ENCODE measurements at regions not wholly inside any gene's neighbourhood (a gene's known extent, or its start where the extent isn't known, plus 50 kb on each side); places are given as distances from the start of the nearest gene placed in this dataset.
A peak's percentile ranks its signal among the peaks of the same experiment; 100 is the strongest.
"Not testable (repeated sequence)": the region's sequence is repeated elsewhere in the genome, so short reads cannot be mapped to it uniquely, and the experiment has no call there.

- DNase-seq: peak; percentile 52
Measured at GRCh38 chr18:39611381-39612100, 2045.9 kb upstream of the CELF4 start.

DNA sequence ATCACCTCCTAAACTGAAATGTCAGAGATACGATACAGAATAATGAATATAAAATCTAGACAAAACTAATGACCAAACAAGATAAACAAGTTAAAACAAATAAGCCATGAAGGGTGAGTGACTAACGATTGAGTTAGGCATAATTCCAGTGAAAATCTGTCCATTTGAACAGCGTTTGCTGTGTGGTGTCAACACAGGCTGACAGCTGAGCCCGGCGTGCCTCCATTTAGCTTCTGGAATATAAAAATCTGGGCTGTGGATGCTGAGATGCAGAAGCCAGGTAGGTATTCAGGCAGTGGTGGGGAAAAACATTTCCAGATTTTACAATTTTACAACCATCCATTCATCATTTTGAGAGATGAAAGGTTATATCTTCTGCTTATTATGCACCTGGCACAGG, 2041.4 kb upstream of the CELF4 start:
- DNase-seq: no peak

- DNase-seq: peak; percentile 20
Measured at GRCh38 chr18:39604836-39605235, 2039.2 kb upstream of the CELF4 start.

- DNase-seq: no peak
Measured at GRCh38 chr18:39602131-39602530, 2036.5 kb upstream of the CELF4 start.

- DNase-seq: no peak
Measured at GRCh38 chr18:39600894-39601293, 2035.3 kb upstream of the CELF4 start.

DNA sequence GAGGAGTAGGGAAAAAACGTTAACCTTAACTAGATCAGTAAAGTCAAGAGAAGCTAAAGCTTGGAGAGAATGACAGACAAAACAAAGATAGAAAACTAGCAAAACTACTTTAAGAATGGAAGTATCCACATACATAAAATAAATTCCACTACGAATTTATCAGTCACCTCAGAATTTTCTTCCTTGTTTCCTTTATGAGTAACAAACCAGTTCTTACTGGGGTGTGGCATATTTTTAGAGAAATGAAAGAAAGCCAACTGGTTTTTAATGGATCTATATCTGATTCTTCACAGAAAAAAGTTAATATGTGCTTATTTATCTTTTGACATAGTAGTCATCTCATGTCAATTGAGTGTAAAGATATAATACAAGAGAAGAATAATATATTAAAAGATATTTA, 2033.7 kb upstream of the CELF4 start:
- DNase-seq: no peak

- no peak for DNase-seq
Measured at GRCh38 chr18:39596891-39597290, 2031.3 kb upstream of the CELF4 start.

GRCh38 chr18:39596221-39596620, 2030.6 kb upstream of the CELF4 start:
- DNase-seq: no peak

GRCh38 chr18:39594206-39594605, 2028.6 kb upstream of the CELF4 start:
- no peak for DNase-seq

- DNase-seq: no peak
Measured at GRCh38 chr18:39591649-39592048, 2026.1 kb upstream of the CELF4 start.

- no peak for DNase-seq
Measured at GRCh38 chr18:39589496-39589895, 2023.9 kb upstream of the CELF4 start.

DNA sequence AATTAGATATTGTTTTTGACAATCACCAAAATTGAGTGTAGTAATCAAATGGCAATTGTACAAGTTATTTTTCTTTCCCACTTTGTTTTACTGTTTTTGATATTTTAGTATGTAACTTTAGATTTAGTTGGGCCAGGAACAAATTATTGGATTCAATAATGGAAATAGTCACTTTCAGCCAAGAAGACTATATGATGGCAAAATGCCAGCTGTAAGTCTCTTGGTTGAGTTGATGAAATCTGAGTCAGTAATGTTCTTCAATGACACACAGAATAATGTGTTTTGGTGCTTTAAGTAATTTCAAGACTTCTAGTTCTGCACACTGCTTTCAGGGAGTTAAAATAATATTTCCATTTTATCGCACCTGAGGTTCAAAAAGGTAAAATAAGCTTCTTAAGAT, 2022.0 kb upstream of the CELF4 start:
- DNase-seq: no peak

GRCh38 chr18:39586741-39587140, 2021.1 kb upstream of the CELF4 start:
- DNase-seq: no peak

GRCh38 chr18:39574897-39575296, 2009.3 kb upstream of the CELF4 start:
- no peak for DNase-seq

GRCh38 chr18:39571511-39571910, 2005.9 kb upstream of the CELF4 start:
- no peak for DNase-seq

DNA sequence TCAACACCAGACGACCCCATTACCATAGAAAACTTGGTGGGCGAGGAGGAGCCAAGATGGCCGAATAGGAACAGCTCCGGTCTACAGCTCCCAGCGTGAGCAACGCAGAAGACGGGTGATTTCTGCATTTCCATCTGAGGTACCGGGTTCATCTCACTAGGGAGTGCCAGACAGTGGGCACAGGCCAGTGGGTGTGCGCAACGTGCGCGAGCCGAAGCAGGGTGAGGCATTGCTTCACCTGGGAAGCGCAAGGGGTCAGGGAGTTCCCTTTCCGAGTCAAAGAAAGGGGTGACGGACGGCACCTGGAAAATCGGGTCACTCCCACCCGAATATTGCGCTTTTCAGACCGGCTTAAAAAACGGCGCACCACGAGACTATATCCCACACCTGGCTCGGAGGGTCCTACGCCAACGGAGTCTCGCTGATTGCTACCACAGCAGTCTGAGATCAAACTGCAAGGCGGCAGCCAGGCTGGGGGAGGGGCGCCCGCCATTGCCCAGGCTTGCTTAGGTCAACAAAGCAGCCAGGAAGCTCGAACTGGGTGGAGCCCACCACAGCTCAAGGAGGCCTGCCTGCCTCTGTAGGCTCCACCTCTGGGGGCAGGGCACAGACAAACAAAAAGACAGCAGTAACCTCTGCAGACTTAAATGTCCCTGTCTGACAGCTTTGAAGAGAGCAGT, 2000.1 kb upstream of the CELF4 start:
- DNase-seq: not testable (repeated sequence)

DNA sequence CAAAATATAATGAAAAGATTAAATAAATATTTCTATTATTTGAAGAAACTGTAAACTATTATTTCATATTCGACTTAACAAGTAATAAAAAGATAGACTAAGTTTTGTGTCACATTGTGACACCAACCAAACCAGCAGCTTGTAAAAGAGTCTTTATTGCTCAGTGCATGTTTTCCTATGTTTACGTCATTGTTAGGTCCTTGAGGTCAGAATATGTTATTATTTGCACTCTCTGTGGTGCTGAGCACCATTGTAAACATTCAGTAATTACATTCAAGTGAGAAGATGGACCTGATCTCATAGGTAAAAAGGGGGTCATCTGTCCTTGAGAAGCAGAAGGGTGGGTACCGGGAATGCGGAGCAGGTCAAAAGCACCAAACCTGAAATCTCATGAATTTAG, 1999.1 kb upstream of the CELF4 start:
- DNase-seq: no peak

DNA sequence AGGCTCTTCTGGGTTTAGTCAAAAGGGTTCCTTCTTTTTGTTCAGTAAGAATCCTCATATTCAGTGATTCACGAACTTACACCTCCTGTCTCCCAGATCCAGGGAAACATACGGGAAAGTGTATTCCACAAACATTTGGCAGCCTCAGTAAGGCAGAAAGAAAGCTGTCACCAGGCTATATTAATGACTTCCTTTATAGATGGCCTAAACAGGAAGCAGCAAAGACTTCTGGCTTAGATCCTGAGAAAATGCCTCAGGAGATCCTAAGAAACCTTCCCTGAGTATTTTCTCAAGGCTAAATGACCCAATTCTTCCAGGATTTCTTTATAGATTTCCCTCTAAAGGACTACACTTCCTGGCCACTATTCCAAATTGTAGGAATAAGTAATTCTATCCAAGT, 1995.5 kb upstream of the CELF4 start:
- DNase-seq: peak; percentile 67

DNA sequence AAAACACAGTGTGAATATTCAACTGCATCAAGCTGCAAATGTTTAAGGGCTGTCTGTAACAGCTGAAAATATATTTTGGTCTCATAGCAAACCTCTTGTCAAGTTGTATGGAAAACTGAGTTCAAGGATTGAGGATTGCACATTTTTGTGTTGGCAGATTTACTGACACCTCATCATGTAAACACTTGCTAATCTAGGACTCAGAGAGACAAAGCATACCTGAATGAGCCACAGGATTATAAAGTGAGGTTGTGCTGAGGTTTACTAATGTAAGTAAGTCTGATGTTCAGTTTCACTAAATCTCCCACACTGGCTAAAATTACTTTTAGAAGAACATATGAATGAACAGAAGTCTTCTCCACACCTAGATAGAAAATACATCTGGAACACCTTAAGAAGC, 1993.1 kb upstream of the CELF4 start:
- DNase-seq: peak; percentile 0

DNA sequence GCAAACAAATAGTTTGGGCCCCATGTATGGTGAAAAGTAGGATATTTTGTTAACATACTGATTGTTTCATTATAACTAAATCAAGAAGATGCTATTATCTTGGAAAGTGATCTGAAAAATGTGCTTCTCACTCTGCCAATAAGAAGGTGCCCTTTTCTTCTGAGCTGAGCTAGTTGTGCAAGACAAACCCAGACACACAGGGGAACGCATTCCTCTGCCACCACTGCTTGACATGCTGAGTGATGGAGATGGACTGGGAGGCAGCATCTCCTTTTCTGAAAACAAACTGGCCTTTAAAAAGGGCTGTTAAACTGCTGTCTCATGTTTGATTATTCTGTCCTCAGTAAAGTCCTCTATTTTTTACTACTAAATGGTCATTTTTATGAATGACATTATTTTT, 1989.9 kb upstream of the CELF4 start:
- peak; percentile 37 for DNase-seq

DNA sequence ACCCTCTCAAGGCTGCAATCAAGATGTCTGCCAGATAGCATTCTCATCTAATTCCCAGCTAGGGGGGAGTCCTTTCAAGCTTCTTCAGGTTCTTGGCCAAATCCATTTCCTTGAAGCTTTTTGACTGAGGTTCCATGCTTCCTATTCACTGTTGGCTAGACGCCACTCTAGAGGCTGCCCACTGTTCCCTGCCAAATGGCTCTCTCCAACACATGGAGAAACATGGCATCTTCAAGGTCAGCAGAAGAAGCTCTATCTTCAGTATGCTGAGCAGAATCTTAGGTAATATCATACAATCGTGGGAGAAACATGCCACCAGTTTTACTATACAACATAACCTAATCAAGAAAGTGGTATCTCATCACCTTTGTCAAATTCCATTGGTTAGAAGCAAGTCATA, 1985.1 kb upstream of the CELF4 start:
- no peak for DNase-seq

DNA sequence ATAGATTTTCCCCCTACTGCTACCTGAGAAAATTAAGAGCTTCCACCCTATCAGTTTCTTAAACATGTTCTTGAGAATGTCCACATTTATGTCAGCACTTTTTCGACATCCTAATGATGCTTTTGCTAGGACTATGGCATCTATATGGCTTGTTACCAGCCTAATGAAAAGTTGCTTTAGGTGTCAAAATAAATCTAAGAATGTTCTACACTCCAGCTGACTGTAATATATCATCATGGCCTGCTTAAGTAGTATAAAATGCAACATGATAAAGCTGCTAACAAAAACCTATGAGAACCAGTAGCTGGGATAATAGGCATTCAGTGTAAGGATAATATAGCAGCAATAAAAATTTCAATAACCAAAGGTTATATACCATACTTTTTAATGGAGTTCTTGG, 1983.5 kb upstream of the CELF4 start:
- DNase-seq: no peak

DNA sequence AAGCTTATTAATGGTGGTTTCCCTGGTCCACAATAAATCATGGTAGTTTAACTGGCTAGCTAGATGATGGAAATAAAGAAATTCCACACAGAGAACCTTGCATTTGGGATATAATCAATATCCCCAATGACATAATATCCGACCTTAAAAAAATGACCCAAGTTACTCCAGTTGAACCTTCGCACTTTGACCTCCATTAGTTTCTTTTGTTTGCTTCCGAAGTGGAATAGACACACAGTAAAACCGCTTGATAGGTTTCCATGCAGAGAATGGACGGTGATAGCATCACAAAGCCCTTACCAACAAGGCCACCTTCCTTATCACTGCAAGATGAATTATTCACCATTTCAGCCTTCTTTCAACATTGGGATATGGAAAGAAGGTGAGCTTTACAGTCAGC, 1966.1 kb upstream of the CELF4 start:
- no peak for DNase-seq

DNA sequence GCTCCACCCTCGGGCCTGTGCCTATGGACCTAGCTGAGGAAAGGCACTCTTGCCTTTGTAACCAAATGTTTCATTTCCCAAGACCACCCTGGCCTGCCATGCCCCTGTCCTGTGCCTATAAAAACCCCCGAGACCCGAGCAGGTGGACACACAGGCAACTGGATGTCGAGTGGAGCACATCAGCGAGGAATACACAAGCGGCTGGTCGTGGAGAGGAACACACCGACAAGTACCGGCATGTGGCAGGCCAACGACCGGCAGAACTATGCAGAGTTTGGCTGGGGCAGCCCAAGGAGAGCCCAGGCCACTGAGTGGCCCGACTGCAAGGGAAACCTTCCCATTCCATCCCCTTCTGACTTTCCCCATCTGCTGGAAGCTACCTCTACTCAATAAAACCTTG, 1963.8 kb upstream of the CELF4 start:
- no peak for DNase-seq

DNA sequence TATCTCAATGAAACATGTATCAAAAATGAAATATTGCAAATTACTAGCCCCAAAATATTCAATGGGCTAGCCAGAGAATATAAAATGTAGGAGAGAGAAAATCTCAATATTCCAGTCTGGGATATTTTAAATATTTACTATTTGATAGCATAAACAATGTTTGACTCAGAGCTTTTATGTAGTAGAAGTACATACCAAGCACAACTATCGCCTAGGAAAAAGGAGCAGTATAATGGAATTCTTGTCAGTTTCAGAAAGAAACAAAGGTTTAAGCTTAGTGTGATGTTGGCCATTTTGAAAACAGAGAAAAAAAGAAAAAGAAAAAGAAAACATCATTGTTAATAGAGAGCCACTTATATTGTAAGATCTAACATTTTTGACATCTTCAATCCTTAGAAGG, 1961.9 kb upstream of the CELF4 start:
- no peak for DNase-seq

Data from fibroblast of skin of right quadriceps (primary cell).